Ectodermal cell (in vitro differentiated cells): ENCODE measurements at regions not wholly inside any gene's neighbourhood (a gene's known extent, or its start where the extent isn't known, plus 50 kb on each side); places are given as distances from the start of the nearest gene placed in this dataset.

ENCODE experiments used
- H3K27ac ChIP-seq: 2 replicates; pipeline ENCODE4 v1.7.0; 2013; ENCODE audit warnings: mild to moderate bottlenecking, low read depth, low read length; ENCODE audit not compliant: insufficient read depth, poor library complexity, severe bottlenecking
- H3K27me3 ChIP-seq: 2 replicates; pipeline ENCODE4 v1.7.0; 2013; ENCODE audit warnings: mild to moderate bottlenecking, low read length; ENCODE audit not compliant: insufficient read depth, control insufficient read depth, poor library complexity, severe bottlenecking
- H3K36me3 ChIP-seq: one replicate; pipeline ENCODE4 v1.7.0; 2013; ENCODE audit warnings: low read length; ENCODE audit not compliant: control insufficient read depth, insufficient read depth
- H3K4me1 ChIP-seq: one replicate; pipeline ENCODE4 v1.7.0; 2013; ENCODE audit warnings: low read length; ENCODE audit not compliant: control insufficient read depth, insufficient read depth
- H3K4me3 ChIP-seq: 2 replicates; pipeline ENCODE4 v1.7.0; 2013; ENCODE audit warnings: low read depth, low read length, control low read depth; ENCODE audit not compliant: insufficient read depth
- H3K9me3 ChIP-seq: 2 replicates; pipeline ENCODE4 v1.7.0; 2013; ENCODE audit warnings: mild to moderate bottlenecking, low read length, moderate library complexity; ENCODE audit not compliant: control insufficient read depth
- WGBS, 2 experiments: methylation state at CpG; one replicate each; pipeline ENCODE4 v1.1.7; 2013; ENCODE audit warnings: missing lambda C conversion rate in 2 of 2; 5-methylcytosine and 5-hydroxymethylcytosine counted together

GRCh38 chr2:144848423-144848822, 328.5 kb upstream of the ZEB2 start:
- no peaks in the 10 kb centered on the region for H3K36me3 ChIP-seq
- 83 to 86% methylated on average over 2 of the region's 2 CpGs for WGBS, 2 experiments
- peaks cover 7% of the 10 kb centered on the region for H3K4me1 ChIP-seq
- no peaks in the 10 kb centered on the region for H3K9me3 ChIP-seq
- H3K27ac ChIP-seq = no peak overlapping the region
- no peaks in the 10 kb centered on the region for H3K27me3 ChIP-seq
- no peak overlapping the region for H3K4me3 ChIP-seq

GRCh38 chr2:144847347-144848080, 327.6 kb upstream of the ZEB2 start:
- peaks cover 7% of the 10 kb centered on the region for H3K4me1 ChIP-seq
- no peak overlapping the region for H3K4me3 ChIP-seq
- 90 to 92% methylated on average over 5 of the region's 5 CpGs for WGBS, 2 experiments
- H3K9me3 ChIP-seq = no peaks in the 10 kb centered on the region
- no peak overlapping the region for H3K27ac ChIP-seq
- H3K36me3 ChIP-seq = no peaks in the 10 kb centered on the region
- H3K27me3 ChIP-seq = no peaks in the 10 kb centered on the region

- Histone ChIP-seq H3K27me3 (no peaks in the 10 kb centered on the region), H3K4me1 (no peaks in the 10 kb centered on the region), H3K9me3 (no peaks in the 10 kb centered on the region), H3K27ac (no peak overlapping the region), H3K36me3 (no peaks in the 10 kb centered on the region), H3K4me3 (no peak overlapping the region)
- 92 to 93% methylated on average over 6 to 7 of the region's 7 CpGs for WGBS, 2 experiments
Observed at GRCh38 chr2:144836635-144837350, 316.9 kb upstream of the ZEB2 start.

- Histone ChIP-seq H3K36me3 (no peaks in the 10 kb centered on the region), H3K4me1 (no peaks in the 10 kb centered on the region), H3K9me3 (no peaks in the 10 kb centered on the region), H3K27ac (no peak overlapping the region), H3K4me3 (no peak overlapping the region), H3K27me3 (no peaks in the 10 kb centered on the region)
- 88 to 98% methylated on average over 4 of the region's 4 CpGs for WGBS, 2 experiments
Observed at GRCh38 chr2:144835634-144836350, 315.9 kb upstream of the ZEB2 start.

- no peaks in the 10 kb centered on the region for H3K9me3 ChIP-seq
- no peaks in the 10 kb centered on the region for H3K4me1 ChIP-seq
- no peaks in the 10 kb centered on the region for H3K36me3 ChIP-seq
- H3K27ac ChIP-seq = no peak overlapping the region
- no peak overlapping the region for H3K4me3 ChIP-seq
- H3K27me3 ChIP-seq = no peaks in the 10 kb centered on the region
- 67 to 71% methylated on average over 5 of the region's 5 CpGs for whole genome bisulfite sequencing, 2 experiments
Observed at GRCh38 chr2:144834998-144835633, 315.2 kb upstream of the ZEB2 start.

- Histone ChIP-seq H3K36me3 (no peaks in the 10 kb centered on the region), H3K4me3 (no peak overlapping the region), H3K27ac (no peak overlapping the region), H3K27me3 (no peaks in the 10 kb centered on the region), H3K9me3 (no peaks in the 10 kb centered on the region), H3K4me1 (no peaks in the 10 kb centered on the region)
- WGBS, 2 experiments = 87 to 100% methylated on average over 2 of the region's 4 CpGs
Observed at GRCh38 chr2:144834363-144834762, 314.4 kb upstream of the ZEB2 start.

- 94 to 100% methylated on average over 1 of the region's 1 CpG for WGBS, 2 experiments
- Histone ChIP-seq H3K27me3 (no peaks in the 10 kb centered on the region), H3K4me1 (no peaks in the 10 kb centered on the region), H3K27ac (no peak overlapping the region), H3K36me3 (no peaks in the 10 kb centered on the region), H3K9me3 (no peaks in the 10 kb centered on the region), H3K4me3 (no peak overlapping the region)
Observed at GRCh38 chr2:144833075-144833637, 313.2 kb upstream of the ZEB2 start.

- Histone ChIP-seq H3K27me3 (no peaks in the 10 kb centered on the region), H3K36me3 (no peaks in the 10 kb centered on the region), H3K4me1 (no peaks in the 10 kb centered on the region), H3K27ac (no peak overlapping the region), H3K9me3 (no peaks in the 10 kb centered on the region), H3K4me3 (no peak overlapping the region)
- 81 to 89% methylated on average over 3 of the region's 3 CpGs for WGBS, 2 experiments
Observed at GRCh38 chr2:144832048-144832447, 312.1 kb upstream of the ZEB2 start.

GRCh38 chr2:144830543-144830942, 310.6 kb upstream of the ZEB2 start:
- Histone ChIP-seq H3K4me1 (no peaks in the 10 kb centered on the region), H3K27me3 (no peaks in the 10 kb centered on the region), H3K4me3 (no peak overlapping the region), H3K27ac (no peak overlapping the region), H3K36me3 (no peaks in the 10 kb centered on the region), H3K9me3 (no peaks in the 10 kb centered on the region)
- 76 to 86% methylated on average over 3 of the region's 3 CpGs for WGBS, 2 experiments
